A549 (cell line): ENCODE measurements at regions not wholly inside any gene's neighbourhood (a gene's known extent, or its start where the extent isn't known, plus 50 kb on each side); places are given as distances from the start of the nearest gene placed in this dataset.

Experiments used
- BHLHE40 ChIP-seq: IDR thresholded peaks from 2 replicates; pipeline ENCODE4 v1.6.1; 2012; ENCODE audit warnings: low read depth, low read length, inconsistent platforms
- CEBPB ChIP-seq, 2 experiments: fragments of >200 bp in 1 of 2; sonication (Bioruptor Twin) in 1 of 2; formaldehyde crosslinking in 1 of 2; IDR thresholded peaks; 2 replicates each; pipeline ENCODE4 v1.6.1; 2012 to 2016
- ELK1 ChIP-seq: fragments of 150-350 bp; IDR thresholded peaks from 2 replicates; pipeline ENCODE4 v1.6.1; 2014; ENCODE audit warnings: low read depth, mild to moderate bottlenecking, low read length
- NPAS2 ChIP-seq: fragments of 250-450 bp; sonication (Bioruptor Pico); IDR thresholded peaks from 2 replicates; pipeline ENCODE4 v1.8.0; 2022; ENCODE audit warnings: mild to moderate bottlenecking, moderate library complexity, borderline replicate concordance
- RAD21 ChIP-seq, 2 experiments: fragments of >200 bp in 1 of 2; sonication (Bioruptor Twin) in 1 of 2; formaldehyde crosslinking in 1 of 2; IDR thresholded peaks in 1 of 2; conservative IDR thresholded peaks in 1 of 2; 2 replicates in 1 of 2; 3 replicates in 1 of 2; pipeline ENCODE4 v1.6.1; 2012 to 2018; ENCODE audit warnings: inconsistent platforms in 1 of 2
- SMC3 ChIP-seq: fragments of >200 bp; sonication (Bioruptor Twin); formaldehyde crosslinking; IDR thresholded peaks from 3 replicates; pipeline ENCODE4 v1.6.1; 2018; ENCODE audit warnings: inconsistent platforms
- USF2 ChIP-seq: fragments of 450-650 bp; IDR thresholded peaks from 2 replicates; pipeline ENCODE4 v1.6.1; 2014; ENCODE audit warnings: antibody characterized with exemption
- TF ChIP-seq, protein P1 (sequence below): fragments of >200 bp; sonication (Bioruptor Twin); formaldehyde crosslinking; IDR thresholded peaks from 3 replicates; pipeline ENCODE4 v1.5.1; 2016

GRCh38 chr10:28995497-28995896 is 293.4 kb upstream of the LYZL1 start:
- TF ChIP-seq SMC3 (no peak), USF2 (no peak), ELK1 (no peak), BHLHE40 (no peak), CEBPB (IDR thresholded peaks at IDR 0.05) (no peak), RAD21 (conservative IDR thresholded peaks at IDR 0.05 in 1 of 2, IDR thresholded peaks at IDR 0.05 in 1 of 2) (no peak), NPAS2 (no peak)
- TF ChIP-seq, protein P1, sequence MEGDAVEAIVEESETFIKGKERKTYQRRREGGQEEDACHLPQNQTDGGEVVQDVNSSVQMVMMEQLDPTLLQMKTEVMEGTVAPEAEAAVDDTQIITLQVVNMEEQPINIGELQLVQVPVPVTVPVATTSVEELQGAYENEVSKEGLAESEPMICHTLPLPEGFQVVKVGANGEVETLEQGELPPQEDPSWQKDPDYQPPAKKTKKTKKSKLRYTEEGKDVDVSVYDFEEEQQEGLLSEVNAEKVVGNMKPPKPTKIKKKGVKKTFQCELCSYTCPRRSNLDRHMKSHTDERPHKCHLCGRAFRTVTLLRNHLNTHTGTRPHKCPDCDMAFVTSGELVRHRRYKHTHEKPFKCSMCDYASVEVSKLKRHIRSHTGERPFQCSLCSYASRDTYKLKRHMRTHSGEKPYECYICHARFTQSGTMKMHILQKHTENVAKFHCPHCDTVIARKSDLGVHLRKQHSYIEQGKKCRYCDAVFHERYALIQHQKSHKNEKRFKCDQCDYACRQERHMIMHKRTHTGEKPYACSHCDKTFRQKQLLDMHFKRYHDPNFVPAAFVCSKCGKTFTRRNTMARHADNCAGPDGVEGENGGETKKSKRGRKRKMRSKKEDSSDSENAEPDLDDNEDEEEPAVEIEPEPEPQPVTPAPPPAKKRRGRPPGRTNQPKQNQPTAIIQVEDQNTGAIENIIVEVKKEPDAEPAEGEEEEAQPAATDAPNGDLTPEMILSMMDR = no peak
